HG02678 (cell line): ENCODE measurements at regions not wholly inside any gene's neighbourhood (a gene's known extent, or its start where the extent isn't known, plus 50 kb on each side); places are given as distances from the start of the nearest gene placed in this dataset.

Source experiments
- ATAC-seq: cut with Tn5 transposase; IDR thresholded peaks from one replicate; pipeline ENCODE4 v1.9.1; 2021; ENCODE audit warnings: mild to moderate bottlenecking, moderate library complexity; ENCODE audit not compliant: unreplicated experiment

- no peak for ATAC-seq
These were observed 318.5 kb downstream of the ALG10 start for GRCh38 chr12:34340534-34341361.

- ATAC-seq = no peak
These were observed 319.1 kb downstream of the ALG10 start for GRCh38 chr12:34341362-34341733.

GRCh38 chr12:34342048-34342447 is 319.8 kb downstream of the ALG10 start:
- ATAC-seq = no peak

- ATAC-seq = no peak
These were observed 321.0 kb downstream of the ALG10 start for GRCh38 chr12:34343345-34343744.

GRCh38 chr12:34343766-34344165 is 321.5 kb downstream of the ALG10 start:
- no peak for ATAC-seq

- no peak for ATAC-seq
These were observed 322.7 kb downstream of the ALG10 start for GRCh38 chr12:34344851-34345522.

GRCh38 chr12:34345801-34346200 is 323.5 kb downstream of the ALG10 start:
- no peak for ATAC-seq

GRCh38 chr12:34346372-34347034 is 324.2 kb downstream of the ALG10 start:
- ATAC-seq = no peak

- no peak for ATAC-seq
These were observed 325.1 kb downstream of the ALG10 start for GRCh38 chr12:34347367-34347766.

- no peak for ATAC-seq
These were observed 325.8 kb downstream of the ALG10 start for GRCh38 chr12:34348064-34348463.

- no peak for ATAC-seq
These were observed 326.8 kb downstream of the ALG10 start for GRCh38 chr12:34348836-34349672.

GRCh38 chr12:34349673-34349961 is 327.3 kb downstream of the ALG10 start:
- no peak for ATAC-seq

- no peak for ATAC-seq
These were observed 328.1 kb downstream of the ALG10 start for GRCh38 chr12:34350092-34351041.

GRCh38 chr12:34352098-34352497 is 329.8 kb downstream of the ALG10 start:
- ATAC-seq = no peak

GRCh38 chr12:34354239-34355200 is 332.2 kb downstream of the ALG10 start:
- no peak for ATAC-seq

GRCh38 chr12:34356233-34356987 is 334.1 kb downstream of the ALG10 start:
- ATAC-seq = no peak

GRCh38 chr12:34357791-34358190 is 335.5 kb downstream of the ALG10 start:
- no peak for ATAC-seq

GRCh38 chr12:34358198-34358597 is 335.9 kb downstream of the ALG10 start:
- no peak for ATAC-seq
